Ishikawa (cell line): ENCODE measurements at regions not wholly inside any gene's neighbourhood (a gene's known extent, or its start where the extent isn't known, plus 50 kb on each side); places are given as distances from the start of the nearest gene placed in this dataset.

Experiments used
- CEBPB ChIP-seq: IDR thresholded peaks from 2 replicates; pipeline ENCODE4 v1.6.1; 2012
- CREB1 ChIP-seq: IDR thresholded peaks from 2 replicates; pipeline ENCODE4 v1.6.1; 2012; ENCODE audit warnings: low read depth
- EGR1 ChIP-seq: IDR thresholded peaks from 2 replicates; pipeline ENCODE4 v1.6.1; 2012
- EP300 ChIP-seq: IDR thresholded peaks from 2 replicates; pipeline ENCODE4 v1.6.1; 2012; ENCODE audit warnings: borderline replicate concordance
- FOXM1 ChIP-seq: IDR thresholded peaks from 2 replicates; pipeline ENCODE4 v1.6.1; 2012; ENCODE audit warnings: low read depth, borderline replicate concordance
- MAX ChIP-seq: IDR thresholded peaks from 2 replicates; pipeline ENCODE4 v1.6.1; 2012
- NFIC ChIP-seq: IDR thresholded peaks from 2 replicates; pipeline ENCODE4 v1.6.1; 2012
- RAD21 ChIP-seq: IDR thresholded peaks from 2 replicates; pipeline ENCODE4 v1.6.1; 2012; ENCODE audit warnings: low read depth
- TAF1 ChIP-seq: IDR thresholded peaks from 2 replicates; pipeline ENCODE4 v1.6.1; 2012; ENCODE audit warnings: low read depth, mild to moderate bottlenecking
- TCF12 ChIP-seq: IDR thresholded peaks from 2 replicates; pipeline ENCODE4 v1.6.1; 2012; ENCODE audit warnings: low read depth
- TEAD4 ChIP-seq: IDR thresholded peaks from 2 replicates; pipeline ENCODE4 v1.6.1; 2012
- USF1 ChIP-seq: IDR thresholded peaks from 2 replicates; pipeline ENCODE4 v1.6.1; 2012
- YY1 ChIP-seq: IDR thresholded peaks from 2 replicates; pipeline ENCODE4 v1.6.1; 2012; ENCODE audit warnings: low read depth
- ZBTB7A ChIP-seq: IDR thresholded peaks from 2 replicates; pipeline ENCODE4 v1.6.1; 2012; ENCODE audit warnings: low read depth
- TF ChIP-seq, protein P1 (sequence below): IDR thresholded peaks from 2 replicates; pipeline ENCODE4 v1.6.1; 2012; ENCODE audit warnings: low read depth, mild to moderate bottlenecking

- TF ChIP-seq CREB1 (no peak), USF1 (no peak), MAX (no peak), FOXM1 (no peak), EGR1 (no peak), ZBTB7A (no peak), TAF1 (no peak), CEBPB (no peak), RAD21 (no peak), YY1 (no peak), EP300 (no peak), TEAD4 (no peak)
- TF ChIP-seq, protein P1, sequence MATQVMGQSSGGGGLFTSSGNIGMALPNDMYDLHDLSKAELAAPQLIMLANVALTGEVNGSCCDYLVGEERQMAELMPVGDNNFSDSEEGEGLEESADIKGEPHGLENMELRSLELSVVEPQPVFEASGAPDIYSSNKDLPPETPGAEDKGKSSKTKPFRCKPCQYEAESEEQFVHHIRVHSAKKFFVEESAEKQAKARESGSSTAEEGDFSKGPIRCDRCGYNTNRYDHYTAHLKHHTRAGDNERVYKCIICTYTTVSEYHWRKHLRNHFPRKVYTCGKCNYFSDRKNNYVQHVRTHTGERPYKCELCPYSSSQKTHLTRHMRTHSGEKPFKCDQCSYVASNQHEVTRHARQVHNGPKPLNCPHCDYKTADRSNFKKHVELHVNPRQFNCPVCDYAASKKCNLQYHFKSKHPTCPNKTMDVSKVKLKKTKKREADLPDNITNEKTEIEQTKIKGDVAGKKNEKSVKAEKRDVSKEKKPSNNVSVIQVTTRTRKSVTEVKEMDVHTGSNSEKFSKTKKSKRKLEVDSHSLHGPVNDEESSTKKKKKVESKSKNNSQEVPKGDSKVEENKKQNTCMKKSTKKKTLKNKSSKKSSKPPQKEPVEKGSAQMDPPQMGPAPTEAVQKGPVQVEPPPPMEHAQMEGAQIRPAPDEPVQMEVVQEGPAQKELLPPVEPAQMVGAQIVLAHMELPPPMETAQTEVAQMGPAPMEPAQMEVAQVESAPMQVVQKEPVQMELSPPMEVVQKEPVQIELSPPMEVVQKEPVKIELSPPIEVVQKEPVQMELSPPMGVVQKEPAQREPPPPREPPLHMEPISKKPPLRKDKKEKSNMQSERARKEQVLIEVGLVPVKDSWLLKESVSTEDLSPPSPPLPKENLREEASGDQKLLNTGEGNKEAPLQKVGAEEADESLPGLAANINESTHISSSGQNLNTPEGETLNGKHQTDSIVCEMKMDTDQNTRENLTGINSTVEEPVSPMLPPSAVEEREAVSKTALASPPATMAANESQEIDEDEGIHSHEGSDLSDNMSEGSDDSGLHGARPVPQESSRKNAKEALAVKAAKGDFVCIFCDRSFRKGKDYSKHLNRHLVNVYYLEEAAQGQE: no peak
Observed at GRCh38 chr11:33420959-33421566, 163.9 kb downstream of the HIPK3 start.

DNA sequence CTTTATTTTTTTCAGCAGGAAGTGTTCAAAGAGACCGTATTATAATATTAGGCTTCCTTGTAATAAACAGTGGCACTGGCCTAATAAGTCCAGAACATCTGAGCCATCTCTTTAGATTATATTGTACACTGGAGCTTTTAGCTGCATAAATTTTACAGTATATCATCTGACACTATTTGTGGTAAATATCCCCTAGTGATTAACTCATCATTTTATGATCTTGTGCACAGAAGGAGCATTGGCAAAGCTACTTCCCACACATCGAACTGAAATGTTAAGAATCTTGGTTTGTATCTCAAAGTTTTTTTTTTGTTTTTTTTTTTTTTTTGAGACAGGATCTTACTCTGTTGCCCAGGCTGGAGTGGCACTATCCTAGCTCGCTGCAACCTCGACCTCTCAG, 162.7 kb downstream of the HIPK3 start:
- TF ChIP-seq FOXM1: no peak
- TF ChIP-seq CREB1: no peak
- TF ChIP-seq CEBPB: no peak
- no peak for TF ChIP-seq TEAD4
- no peak for TF ChIP-seq MAX
- TF ChIP-seq RAD21: no peak
- TF ChIP-seq ZBTB7A: no peak
- TF ChIP-seq EP300: no peak
- TF ChIP-seq USF1: no peak
- no peak for TF ChIP-seq TAF1
- TF ChIP-seq YY1: no peak
- TF ChIP-seq NFIC: no peak

- TF ChIP-seq YY1: no peak
- TF ChIP-seq TAF1: no peak
- TF ChIP-seq EP300: no peak
- TF ChIP-seq CREB1: no peak
- no peak for TF ChIP-seq TCF12
- no peak for TF ChIP-seq TEAD4
- no peak for TF ChIP-seq EGR1
- no peak for TF ChIP-seq NFIC
- TF ChIP-seq, protein P1: no peak
Observed at GRCh38 chr11:33417121-33417520, 159.9 kb downstream of the HIPK3 start.

DNA sequence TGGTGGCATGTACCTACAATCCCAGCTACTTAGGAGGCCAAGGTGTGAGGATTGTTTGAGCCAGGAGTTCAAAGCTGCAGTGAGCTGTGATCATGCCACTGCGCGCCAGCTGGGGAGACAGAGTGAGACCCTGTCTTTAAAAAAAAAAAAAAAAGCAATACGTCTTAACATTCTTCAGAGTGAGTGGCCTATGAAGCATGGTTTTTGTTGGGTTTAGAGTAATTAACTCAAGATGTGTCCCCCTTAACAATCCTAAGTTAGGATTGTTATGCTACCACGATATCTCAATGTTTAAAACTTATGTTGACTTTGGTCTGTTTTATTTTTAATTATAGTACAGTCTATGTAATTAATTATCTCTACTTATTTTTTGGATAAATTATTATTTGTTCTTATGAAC, 156.1 kb downstream of the HIPK3 start:
- TF ChIP-seq CEBPB (no peak), TEAD4 (no peak), RAD21 (no peak), NFIC (no peak), USF1 (no peak), TAF1 (no peak), FOXM1 (no peak), CREB1 (no peak), ZBTB7A (no peak), TCF12 (no peak), EGR1 (no peak), YY1 (no peak), EP300 (no peak), MAX (no peak)
- TF ChIP-seq, protein P1: no peak
